Epidermal melanocyte (primary cell): ENCODE measurements at regions not wholly inside any gene's neighbourhood (a gene's known extent, or its start where the extent isn't known, plus 50 kb on each side); places are given as distances from the start of the nearest gene placed in this dataset.

Source experiments
- DNase-seq: peaks from one replicate; pipeline ENCODE4 v3.0.0; 2011; ENCODE audit warnings: low spot score; ENCODE audit not compliant: insufficient read length

DNA sequence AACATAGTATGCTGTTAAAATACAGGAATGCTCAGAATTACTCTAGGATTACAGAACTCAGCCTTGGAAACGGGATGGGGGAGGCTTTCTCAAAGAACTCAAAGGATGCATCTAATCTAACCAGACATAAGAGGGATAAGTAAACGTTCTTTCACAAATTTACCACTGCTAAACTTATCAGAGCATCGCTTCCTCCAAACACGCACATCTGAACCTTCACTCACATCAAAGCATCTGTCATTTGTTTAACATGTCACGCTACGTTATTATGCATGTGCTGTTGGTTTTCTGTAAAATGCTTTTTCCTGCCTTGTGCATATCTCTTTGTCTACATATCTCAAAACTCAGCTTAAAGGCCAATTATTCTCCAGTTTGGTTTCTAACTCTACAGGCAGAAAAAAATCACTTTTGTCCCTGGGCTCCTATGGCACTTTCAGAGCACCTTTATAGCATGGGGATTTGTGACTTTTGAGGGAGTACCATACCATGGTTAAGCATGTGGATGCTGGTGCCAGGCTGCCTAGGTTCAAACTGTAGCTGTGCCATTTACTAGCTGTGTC, 106.7 kb upstream of the FSHR start:
- no peak for DNase-seq

DNA sequence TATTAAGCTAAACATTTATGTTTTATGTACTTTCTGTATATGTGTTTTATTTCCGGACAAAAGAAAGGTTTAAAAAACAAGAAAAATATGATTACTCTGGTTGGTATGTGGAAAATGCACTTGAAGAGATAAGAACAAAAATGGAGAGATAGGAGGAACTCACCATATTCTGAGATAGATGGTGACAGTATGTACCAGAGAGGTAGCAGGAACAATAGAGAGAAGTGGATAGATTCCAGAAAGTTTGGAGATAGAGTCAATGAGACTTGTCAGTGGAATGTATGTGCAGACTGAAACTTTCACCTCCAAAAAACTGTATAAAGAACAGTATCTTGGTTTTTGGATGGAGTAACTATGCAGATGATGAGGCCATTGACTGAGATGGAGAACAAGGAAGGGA, 105.6 kb upstream of the FSHR start:
- DNase-seq, result no peak

DNA sequence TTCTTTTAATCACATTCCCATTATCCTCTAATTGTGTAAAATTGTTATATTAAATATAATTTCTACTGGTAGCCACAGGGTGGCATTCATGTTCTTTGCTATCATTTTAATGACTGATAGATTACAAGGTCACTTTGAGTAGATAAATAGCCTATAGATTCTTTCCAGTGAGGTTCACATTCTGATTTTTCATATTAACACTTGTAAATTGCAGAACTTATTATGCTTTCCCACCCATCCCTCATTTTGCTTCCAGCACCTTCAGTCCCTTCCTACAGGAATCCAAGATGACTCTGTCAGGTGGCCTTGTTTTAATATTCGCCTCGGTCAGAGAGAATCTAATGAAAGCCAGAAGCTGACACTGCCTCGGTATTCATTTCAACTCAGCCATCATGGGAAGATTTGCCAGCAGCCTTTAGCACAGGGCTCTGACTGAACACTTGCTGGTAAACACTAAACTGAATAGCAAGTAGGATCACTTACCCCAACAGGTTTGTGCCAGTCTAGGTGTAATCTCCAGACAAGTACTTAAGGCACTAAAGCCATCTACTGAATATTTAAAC, 101.2 kb upstream of the FSHR start:
- no peak for DNase-seq

DNA sequence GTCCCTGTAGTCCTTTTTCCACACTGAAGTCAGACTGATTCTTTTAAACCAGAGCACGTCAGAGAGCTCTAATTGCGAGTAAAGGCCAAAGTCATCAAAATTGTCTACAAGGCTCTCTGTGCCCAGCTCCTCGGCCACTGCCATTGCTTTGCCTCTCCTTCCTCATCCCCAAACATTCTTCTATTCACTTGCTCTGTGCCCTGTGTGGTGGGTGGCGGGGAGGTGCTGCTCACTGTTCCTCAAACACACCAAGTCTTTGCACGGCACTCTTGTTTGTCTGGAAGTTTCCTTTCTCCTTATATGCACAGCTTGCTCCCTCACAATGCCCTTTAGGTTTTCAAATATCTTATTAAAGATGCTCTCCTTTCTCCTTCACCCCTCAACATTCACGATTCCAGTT, 100.1 kb upstream of the FSHR start:
- DNase-seq, result no peak

DNA sequence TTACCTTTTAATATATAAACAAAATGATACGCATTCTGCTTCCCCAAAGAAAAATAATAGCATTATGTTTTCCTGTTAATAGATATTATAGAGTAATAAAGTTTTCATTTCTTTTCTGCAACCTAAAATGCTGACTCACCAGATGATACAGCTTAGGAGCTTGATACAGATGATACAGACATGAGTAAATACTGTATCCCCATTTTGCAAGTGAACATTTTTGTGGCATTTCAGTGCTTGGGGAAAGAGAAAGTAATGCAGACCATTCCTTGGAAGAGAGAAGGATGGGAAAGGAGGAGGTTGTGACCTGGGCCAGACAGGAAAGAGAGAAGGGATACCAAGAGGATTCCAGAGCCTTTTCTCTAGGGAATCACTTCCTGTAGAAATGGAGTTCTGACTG, 97.5 kb upstream of the FSHR start:
- DNase-seq, result no peak

DNA sequence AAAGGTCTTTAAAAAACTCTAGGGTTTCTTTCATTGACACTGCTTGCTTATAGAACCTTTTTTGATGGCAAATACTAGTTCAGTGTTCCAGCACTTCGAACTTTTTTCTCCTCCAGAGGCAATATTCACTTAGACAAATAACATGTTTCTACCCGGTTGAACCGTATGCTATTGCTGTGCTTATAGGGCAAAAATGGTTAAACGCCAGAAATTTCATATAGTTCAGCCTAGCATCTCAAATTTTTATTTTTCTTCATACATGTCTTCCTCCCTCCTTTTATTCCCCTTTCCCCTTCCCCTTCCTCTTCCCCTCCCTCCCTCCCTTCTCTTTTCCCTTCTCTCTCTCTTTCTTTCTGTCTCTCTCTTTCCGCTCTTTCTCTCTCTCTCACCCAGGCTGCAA, 96.9 kb upstream of the FSHR start:
- no peak for DNase-seq

DNA sequence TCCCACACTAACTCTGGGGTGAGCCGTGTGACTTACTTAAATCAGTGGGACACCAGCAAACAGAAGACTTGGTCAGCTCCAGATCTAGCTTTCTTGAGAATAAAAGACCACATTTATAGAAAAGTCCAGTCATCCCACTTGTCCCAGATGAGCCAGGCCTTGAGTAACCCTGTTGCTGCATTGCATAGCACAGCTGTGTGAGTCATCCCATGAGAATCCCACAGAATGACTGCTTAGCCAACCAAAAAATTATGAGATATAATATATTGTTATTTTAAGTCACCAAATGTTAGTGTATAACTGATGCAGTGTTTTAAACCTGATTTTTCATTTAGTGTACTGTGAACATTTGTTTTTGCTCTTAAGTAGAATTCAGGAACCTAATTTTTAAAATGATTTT, 94.2 kb upstream of the FSHR start:
- DNase-seq, result peak; percentile 40

DNA sequence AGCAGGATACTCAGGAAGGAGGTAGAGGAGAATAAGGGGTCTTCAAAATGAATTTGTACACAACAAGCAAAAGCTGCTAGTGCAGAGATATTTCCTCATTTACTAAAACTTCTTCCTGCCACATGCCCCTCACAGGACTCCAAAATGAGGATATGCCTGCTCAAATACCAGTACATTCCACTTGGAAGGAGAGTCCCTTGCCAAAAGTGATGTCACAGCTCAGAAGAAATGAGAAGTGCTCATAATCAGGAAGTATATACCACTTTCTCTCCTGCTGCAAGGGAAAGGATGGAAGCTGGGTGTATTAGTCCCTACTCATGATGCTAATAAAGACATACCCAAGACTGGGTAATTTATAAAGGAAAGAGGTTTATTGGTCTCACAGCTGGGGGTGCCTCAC, 87.7 kb upstream of the FSHR start:
- no peak for DNase-seq

DNA sequence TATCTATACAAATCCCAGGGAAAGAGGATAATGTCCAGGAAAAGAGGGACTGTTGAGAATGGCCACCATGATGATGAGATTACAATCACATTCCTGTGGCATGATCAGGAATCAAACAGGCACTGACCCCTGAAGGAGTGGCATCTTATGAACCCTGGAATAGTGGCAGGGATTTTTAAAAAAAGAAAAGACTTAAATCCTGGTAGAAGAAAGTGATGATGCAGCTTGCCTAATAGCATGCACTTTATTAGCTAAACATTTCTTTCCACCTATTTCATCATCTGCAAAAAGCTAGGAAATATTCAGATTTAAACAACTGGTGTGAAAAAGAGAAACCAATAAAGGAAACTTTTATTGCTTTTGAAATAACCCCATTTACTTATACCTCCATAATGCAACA, 87.2 kb upstream of the FSHR start:
- DNase-seq, result no peak

DNA sequence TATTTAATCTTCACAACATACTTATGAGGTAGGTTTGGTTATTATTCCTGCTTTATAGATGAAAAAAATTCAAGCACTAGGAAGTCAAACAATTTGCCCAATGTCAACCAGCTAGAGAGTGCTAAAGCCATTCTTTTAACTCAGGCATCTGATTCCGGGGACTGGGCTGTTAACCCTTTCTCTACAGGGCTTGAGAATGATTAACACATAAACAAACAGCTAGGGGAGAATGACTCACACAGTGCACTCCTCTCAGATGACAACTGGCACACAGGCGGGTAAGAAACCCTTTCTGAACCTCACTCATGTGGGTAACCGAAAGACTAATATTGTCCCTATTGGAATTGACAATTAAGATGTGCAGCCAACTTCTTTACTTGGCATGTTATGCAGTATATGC, 86.3 kb upstream of the FSHR start:
- DNase-seq, result no peak

DNA sequence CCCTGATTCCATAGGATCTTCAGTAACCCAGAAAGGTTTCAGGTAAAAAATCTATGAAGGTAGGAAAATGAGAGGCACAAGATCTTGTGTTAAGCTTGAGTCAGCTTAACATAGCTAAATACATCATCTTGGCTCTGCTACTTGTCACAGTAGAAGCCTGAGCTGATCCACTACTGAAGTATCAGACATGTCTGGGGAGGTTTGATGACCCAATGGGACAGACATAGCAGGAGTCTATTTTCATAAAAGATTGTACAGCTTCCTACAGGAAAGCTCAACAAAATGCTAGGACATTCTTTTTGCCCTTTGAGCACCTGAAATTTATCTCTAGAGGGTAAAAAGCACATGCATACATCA, 84.3 kb upstream of the FSHR start:
- DNase-seq, result no peak

DNA sequence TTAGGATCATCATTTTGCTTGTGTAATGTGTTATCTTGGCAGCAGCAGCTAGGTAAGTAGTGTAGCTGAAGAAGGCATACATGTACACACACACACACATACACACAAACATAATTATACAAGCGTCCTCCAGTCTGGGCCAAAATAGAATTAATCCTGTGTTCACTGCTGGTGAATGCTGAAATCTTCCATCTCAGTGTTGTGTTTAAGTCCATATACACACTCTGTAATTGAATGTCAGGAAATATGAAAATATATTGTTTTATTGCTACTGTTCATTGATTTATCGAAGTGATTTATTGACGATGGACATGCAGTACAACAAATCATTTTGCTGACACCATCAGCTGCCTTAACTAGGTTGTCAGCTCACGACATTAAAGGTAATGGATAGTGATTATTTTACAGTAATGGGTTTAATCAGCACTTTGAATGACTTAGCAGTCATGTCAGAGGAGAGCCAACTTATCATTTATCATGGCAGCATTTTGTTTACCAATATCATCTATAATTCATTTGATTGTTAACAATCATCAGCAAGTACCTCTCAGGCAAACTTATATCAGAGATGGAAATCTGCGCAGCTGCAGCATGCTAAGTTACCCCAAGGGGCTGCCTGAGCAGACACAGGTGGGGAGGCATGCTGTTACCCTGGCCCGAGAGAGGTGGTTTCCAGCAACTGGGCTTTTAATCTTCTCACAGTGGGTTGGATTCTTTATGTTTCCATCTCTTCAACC, 83.7 kb upstream of the FSHR start:
- DNase-seq, result no peak

DNA sequence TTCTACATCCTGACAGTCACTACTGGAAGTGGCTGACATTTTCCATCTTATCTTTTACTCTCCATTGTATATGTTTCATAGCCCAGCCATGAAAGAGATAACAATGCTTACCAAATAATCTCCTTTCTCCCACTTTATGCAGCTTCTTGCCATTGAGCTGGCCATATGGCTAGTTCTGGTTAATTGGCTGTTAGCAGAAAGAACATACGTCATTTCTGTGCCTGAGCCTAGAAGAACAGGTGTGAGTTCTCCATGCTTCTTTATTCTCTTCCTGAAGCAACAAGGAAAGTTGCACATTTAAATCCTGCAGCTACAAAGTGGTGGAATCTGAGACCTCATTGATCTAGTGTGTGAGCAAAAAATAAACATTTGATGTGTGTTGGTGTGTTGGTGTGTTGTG, 82.0 kb upstream of the FSHR start:
- no peak for DNase-seq

DNA sequence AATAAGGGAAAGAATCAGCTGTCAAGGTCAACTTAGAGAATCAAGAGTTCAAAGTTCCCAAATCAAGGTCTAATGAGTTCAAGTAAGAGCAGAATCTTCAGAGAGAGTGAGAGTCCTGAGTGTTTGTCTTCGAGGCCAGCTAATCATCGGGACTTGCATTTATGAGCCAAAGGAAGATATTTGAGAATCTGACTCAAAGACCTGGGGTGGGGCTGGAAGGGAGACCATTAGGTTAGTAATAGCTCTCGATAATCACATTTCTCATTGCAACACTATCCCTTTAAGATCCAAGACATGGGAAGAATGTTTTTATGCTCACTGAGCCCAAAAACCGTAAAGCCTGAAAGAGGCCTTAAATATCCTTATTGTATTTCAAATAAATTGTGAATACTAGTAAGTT, 72.0 kb upstream of the FSHR start:
- no peak for DNase-seq

DNA sequence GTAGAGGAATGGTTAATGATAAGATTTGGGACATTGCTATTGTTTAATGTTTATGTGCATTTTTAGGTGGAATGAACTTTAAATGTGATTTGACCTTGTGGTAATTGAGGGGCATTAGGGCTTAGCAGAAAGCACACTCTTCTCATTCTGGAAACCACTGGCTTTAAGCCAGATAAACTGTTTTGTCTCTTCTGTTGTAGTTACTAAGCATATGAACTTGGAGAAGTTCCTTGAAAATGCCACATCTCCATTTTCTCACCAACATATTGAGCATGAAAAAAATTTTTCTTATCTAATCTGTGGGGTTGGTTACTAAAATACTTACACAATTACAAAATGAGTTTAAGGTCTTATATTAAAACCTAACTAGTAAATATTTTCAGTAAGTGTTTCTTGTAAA, 70.8 kb upstream of the FSHR start:
- no peak for DNase-seq

DNA sequence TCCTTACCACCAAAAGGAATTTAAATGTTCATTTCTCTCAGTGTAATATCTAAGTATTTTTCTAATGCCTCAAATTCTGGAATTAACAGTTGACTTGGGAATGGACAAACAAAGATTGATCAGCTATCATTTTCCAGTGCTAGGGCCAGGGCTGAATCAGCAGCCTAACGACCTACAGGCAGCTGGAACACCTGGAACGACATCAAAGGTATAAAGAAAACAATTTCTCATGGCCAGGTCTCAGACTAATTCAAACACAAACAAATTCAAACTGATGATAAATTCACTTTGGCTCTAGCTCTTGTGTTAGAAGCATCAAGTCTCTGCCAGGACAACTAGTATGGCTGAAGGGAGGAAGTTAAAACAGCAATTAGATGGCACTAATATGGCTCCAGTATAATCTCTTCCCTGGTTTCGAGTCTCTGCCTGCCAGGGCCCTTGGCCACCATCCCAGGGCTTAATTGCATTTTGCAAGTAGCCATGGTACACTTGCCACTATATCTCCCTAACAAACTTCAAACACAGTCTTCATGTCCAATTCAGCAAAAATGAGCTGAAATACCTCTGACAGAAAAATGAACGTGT, 70.2 kb upstream of the FSHR start:
- no peak for DNase-seq

DNA sequence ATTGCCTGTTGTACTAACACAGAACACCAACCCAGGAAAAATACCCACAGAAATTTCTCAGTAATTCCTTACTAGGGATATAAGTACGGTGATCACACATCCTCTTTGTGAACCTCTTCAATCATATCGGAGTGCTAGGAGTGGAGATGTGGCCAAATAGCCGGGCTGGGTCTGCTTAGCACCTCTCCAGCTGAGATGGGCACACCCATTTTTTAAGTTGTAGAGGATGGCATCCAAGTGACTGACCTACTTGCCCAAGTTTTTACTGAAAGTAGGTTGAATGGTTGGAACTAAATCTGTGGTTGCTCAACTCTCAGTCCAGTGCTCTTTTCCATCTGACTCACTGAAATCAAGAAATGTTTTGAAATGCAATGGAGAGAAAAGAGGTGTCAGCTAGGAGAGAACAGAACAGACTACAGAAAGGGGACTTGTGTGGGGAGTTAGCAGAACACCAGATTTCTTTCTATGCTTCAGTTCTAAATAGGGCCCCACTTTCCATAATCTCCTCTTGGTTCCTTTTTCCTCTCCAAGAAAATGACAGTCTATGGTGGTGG, 68.7 kb upstream of the FSHR start:
- no peak for DNase-seq

DNA sequence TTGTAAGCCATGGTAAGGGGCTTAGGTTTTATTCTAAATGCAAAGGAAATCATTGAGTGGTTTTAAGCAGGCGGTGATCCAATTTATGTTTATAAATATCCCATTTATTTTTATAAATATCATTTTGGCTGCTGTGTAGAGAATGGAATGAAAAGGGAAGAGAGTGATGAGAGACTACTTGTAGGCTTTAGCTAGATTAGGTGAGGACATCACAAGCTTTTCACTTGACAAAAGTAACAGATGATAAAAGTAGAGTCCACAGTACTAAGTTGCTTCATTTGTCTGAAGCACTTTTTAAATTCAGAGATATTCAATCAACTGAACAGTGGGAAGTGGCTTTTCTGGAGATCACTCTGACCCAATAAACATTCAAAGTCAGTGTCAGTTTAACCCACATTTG, 65.4 kb upstream of the FSHR start:
- no peak for DNase-seq

DNA sequence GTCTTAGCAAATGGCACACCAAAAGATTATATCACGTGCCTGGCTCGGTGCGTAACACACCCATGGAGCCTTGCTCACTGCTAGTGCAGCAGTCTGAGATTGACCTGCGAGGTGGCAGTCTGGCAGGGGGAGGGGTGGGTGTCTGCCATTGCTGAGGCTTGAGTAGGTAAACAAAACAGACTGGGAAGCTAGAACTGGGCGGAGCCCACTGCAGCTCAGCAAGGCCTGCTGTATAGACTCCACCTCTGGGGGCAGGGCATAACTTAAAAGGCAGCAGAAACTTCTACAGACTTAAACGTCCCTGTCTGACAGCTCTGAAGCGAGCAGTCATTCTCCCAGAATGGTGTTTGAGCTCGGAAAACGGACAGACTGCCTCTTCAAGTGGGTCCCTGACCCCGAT, 55.9 kb upstream of the FSHR start:
- no peak for DNase-seq

DNA sequence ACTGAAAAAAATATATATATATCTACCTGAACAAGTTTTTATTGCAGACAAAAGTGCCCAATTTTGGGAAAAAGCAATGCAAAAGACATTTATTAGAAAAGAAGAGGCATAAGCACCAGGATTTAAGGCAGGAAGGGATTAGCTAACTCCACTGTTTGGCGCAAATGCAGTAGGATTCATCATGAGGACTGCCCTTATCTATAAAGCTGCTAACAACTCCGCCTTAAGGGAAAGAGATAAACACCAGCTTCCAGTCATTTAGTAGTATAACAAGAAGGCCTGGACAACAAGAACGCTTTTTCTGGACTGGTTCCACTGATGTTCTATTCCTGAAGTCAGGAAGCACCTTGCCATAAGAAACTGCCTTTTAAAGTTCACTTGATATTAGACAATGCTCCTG, 52.9 kb upstream of the FSHR start:
- DNase-seq, result no peak
